NCI-H1417 (cell line): ENCODE measurements at regions not wholly inside any gene's neighbourhood (a gene's known extent, or its start where the extent isn't known, plus 50 kb on each side); places are given as distances from the start of the nearest gene placed in this dataset.

ENCODE experiments used
- DNase-seq, 3 experiments: peaks; one replicate each; lab custom pipeline; 2025; lab: John Stamatoyannopoulos, UW

DNA sequence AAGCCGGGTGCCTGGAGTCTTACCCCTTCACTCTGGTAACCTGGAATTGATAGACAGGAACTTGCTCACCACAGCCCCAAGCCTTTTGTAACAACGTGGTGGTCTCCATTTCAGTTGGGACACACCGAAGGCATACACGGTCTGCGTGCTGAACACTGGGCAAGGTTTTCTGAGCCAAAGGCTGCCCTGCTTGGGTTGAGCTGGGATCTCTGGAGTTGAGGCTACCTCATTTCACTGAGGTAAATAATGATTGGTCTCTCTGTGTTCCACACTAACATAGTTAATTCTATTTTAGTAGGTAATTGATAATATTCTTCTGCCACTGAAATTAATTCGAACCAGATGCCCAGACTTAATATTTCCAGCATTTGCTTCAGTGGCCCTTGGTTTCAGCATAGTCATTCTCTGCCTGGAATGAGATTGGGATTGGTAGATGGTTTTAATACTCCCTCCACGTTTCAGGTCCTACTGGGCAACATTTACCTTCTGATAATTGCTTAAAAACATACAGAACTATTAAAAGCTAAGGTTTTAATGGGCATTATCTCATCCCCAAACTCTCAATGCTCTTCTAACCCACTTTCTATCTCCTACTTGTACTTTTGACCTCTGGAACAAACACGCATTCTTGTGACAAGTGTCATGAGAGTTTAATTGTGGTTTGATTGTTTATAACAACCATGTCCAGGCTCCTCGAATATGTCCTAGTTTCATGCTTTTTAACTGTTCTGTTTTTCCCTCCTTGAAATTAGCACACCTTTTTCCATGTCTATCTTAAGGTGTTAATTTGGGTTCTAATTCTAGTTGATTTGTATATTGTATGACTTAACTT, 202.3 kb upstream of the KLF6 start:
- no peak for DNase-seq

DNA sequence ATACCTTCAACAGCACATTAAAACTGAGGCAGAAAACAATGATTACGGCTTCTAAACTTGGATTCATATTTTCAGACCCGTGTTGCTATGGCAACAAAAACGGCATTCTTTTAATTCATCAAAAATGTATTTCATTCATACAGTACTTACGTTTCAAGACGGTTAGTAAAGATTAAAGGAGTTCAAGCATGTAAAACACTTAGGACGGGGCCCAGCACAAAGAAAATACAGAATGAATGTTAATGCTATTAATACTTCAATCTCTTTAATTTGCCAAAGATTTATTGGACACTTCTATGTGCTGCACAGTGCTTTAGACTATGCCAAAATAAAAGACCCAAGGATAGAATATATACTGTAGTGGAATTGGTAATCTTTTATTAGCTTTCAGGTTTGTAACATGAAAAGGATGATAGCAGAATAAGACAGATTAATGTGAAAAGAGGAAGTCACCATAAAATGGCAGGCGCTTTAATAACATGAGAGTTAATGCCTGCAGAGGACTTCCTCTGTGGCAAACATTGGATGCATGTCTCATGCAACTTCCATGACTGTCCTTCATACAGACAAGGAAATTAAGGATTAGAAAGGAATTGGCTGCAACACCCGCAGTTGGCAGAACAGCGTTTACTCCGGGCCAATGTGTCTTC, 201.6 kb upstream of the KLF6 start:
- no peak for DNase-seq

DNA sequence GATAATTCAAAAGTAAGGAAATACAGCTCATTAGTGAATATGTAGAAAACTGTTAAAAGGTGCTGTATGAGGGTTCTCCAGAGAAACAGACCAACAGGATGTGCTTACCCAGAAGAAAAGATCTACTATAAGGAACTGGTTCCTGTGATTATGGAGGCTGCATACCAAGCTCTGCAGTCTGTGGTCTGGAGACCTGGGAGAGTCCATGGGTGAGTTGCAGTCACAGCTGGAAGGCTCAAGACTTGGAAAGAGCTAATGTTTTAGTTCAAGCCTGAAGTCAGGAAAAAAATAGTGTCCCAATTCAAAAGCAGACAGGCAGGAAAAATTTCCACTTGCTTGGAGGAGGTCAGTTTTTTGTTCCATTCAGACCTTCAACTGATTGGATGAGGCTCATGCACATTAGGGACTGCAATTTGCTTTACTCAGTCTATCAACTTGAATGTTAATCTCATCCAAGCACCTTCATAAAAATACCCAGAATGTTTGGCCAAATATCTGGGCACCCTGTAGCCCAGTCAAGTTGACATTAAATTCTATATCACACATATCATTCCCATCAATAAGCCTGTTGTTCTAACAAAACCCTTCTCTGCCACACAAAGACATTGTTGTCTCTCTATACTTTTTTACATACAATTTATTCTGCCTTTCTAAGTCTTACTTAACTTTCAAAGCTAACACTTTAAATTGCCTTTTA, 197.9 kb upstream of the KLF6 start:
- no peak for DNase-seq

DNA sequence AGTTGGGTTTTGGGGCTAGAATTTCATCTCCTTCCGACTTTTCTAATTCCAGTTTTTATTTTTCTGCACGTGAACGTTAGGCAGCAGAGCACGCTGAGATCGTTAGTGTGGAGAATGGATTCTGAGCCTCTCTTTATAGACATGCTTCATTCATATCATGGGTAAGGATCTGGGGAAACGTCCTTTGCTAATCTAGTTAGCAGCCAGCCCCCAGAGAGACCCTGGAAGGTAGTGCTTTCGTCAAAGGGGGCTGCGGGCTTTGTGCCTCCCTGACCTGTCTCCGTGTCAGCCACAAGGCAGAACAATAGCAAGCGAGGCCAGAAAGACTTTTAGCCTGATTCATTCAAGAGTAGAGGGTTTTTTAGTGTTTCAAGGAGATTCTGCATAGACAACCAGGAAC, 196.3 kb upstream of the KLF6 start:
- DNase-seq: no peak

DNA sequence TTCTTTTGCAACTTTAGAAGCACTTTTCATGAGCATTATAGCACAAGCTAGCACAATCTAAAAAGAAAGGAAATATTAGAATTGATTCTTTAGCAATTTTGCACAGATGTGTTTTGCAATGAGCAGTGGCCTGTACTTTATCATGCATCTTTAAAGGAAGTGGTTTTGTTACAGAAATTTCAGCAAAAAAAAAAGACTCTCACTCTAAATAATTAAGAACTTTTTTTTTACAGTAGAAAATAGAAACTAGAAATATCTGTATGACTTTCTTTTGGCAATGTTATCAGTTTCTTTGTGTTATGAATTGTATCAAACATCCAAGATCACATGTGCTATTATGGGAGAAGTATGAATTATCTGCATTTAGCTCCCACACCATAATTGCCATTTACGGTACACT, 195.7 kb upstream of the KLF6 start:
- DNase-seq: no peak

DNA sequence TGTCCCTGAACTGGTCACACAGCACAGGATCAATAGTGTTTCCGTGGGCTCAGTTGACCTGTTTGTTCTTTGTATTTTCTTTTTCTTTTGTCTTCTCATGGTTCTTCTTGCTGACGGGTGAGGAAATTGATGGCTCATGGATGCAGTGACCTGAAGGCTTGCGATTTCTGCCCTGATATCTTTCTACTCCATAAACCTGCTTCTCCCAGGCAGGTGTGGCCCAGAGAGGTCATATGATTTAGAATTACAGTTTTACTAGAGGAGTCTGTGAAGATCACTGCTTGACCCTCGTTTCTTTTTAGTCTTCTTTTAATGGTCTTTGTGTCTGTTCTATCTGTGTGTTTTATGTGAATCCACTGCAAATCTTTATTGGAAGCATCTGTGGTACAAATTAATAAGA, 195.1 kb upstream of the KLF6 start:
- no peak for DNase-seq

DNA sequence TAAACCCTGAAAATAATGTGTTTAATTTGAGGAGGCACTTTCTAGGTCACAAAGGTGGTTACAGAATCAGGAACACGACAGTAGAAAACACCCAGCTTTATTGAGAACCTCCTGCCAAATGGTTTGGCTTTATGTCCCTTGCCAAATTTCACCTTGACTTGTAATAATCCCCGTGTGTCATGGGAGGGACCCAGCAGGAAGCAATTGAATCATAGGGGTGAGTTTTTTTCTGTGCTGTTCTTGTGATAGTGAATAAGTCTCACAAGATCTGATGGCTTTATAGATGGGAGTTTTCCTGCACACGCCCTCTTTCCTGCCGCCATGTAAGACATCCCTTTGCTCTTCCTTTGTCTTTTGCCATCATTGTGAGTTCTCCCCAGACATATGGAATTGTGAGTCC, 193.8 kb upstream of the KLF6 start:
- DNase-seq: no peak

DNA sequence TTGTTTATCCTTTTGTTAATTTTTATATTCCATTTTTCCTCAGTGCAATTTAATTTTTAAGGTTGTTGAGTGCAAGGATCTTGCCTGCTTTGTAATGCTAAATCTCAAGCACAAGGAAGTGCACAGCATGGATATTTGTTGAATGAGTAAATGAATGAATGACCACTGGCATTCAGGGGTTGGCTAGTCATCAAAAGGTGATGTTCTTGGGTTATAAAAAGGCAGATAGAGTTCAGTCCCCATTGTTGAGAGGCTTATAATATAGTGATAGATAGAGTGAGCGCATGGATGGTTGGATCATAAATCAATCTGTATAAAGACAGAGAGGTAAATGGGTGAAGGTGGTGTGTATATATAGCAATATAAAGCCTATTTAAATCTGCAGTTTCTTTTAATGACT, 193.2 kb upstream of the KLF6 start:
- DNase-seq: no peak

DNA sequence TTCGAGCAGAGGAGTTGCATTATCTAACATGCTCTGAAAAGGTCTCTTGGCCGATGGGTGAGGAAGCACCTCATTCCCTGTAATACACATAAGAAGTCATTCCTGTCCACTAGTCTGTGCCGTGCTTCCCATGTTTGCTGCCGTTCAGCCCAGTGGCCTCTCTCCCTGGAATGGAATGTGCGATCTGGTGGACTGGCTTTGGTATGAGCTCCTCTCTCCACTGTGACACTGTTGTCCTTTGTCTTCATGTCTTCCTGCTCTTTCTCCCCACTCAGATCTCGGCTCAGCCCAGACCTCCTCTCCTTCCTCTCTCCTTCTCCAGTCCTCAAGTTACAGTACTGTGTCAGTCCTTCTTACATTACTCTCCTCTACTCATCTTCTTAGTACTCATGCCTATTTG, 192.8 kb upstream of the KLF6 start:
- DNase-seq: no peak

DNA sequence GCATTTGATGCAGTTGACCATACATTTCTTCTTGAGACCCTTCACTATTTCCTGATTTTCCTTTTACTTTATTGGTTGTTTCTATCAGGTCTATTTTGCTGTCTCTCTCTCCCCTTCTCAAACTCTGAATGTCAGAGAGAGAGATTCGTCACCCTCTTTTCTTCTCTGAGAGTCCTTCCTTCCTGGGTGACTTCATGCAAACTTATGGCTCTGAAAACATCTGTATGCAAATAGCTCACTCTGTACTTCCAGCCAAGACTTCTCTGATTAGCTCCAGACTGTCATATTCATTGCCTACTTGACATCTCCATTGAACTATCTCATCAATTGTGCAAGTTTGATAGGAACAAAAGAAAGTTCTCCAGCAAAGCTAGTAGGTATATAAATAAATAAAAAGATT, 191.7 kb upstream of the KLF6 start:
- DNase-seq: no peak

DNA sequence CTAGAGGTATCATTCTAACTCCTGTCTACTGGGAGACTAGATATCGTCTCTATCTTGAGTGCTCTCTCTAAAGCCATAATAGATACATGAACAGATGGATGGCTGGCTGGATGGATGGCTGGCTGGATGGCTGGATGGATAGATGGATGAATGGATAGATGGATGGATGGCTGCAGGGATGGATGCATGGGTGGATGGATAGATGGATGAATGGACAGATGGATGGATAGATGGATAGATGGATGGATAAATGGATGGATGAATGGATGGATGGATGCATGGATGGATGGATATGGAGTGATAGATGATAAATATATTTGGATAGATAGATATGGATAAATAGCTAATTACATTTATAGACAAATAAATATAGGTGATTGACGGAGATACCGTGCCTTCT, 191.2 kb upstream of the KLF6 start:
- DNase-seq: no peak

DNA sequence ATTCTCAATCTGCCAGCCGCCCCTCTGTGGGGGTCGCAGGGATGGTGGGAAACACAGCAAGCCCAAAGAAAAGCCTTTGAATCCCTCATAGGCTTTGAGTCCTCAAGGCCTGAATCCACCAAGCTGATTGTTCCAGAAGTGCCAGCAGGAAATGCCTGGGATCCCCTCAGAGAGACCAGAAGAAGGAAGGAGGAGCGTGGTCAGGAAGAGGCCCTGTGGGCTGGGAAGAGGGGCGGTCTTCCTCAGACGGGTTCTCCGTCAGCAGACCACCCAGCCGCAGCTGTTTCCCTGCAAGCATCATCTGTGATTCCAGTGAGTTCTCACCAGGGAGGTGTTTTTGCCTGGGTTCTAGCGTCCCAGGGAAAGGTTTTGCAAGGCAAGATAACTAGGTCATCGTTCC, 190.0 kb upstream of the KLF6 start:
- DNase-seq: no peak

DNA sequence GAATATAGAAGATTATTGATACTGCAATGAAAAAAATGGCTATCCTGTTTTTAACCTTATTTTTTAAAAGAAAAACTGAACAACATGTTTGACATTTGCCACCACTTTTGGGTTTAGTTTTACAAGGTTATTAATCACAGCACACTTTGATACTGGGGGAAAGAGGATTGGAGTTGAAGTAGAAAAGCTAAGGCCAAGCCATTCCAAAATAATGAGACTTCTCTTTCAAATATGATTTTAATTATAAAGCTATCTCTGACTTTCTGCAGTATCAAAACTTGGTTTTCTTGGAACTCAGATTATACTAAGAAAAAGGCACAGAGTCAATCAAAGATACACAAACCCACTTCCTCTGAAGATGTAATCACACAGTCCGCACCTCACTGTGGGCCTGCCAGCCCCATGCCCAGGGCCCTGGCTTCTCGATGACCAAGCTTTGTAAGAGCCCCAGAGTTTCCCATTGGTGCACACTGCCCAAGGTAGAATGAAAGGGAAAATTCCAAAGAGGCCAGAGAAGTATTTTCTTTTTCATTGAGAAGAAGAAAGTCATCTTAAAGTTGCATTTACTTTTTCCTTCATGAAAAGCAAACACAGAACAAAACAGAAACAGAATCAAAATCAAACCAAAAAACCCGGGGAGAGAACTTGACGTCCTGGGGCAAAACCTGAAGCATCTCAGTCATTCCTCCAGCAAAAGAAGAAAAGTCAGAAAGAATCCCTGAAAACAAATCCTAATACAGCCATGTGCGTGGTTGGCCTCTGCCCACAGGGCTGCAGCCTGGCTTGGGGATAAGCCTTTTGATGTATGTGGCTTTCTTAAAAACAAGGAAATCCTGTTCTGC, 187.7 kb upstream of the KLF6 start:
- DNase-seq: no peak

DNA sequence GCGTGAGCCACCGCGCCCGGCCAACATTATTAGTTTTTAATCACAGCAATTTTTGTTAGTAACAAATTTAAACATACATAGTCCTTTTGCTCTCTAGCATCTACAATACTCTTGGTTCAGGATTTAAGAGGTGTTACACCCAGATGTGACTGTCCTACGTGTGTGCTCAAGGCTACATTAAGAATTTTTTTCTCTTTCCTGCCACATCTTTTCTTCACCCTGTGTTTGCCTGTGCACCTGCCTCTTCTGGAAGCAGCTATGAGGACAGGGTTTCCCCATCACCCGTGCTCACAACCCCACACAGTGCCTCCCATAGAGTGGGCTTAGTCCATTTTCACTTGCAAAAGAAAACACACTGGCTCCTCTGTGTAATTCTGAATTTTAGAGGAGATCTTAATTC, 186.7 kb upstream of the KLF6 start:
- DNase-seq: no peak

DNA sequence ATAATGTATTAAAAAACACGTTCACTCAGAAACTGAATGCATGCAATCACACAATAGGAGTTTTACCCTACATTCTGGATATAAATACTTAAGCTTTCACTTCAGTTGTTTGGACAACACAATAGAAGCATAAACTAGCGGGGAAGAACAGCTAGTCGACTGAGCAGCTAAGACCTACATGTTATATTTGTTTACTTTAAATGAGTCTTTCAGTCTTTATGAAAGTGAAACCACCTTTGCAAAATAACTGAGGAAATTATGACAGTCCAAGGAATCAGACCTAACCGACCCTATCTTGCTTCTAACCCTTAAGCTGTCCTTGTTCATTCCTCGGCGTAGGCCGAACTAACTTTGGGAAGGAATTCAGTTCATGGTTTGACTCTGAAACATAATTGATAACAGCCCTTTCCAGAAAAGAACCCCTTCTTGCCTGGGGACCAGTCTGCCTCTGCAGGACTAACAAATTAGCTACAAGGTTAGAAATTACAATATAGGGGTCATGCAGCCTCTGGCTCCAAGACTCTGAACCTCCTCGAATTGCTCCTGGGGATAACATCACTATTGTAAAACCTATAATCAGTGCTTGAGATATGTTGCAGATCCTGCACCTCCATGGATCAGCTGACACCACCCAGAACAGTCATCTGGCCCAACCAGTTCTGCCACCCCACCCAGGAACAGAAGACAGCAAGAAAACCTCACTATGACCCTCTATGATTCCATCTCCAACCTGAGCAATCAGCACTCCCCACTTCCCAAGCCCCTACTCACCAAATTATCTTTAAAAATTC, 185.1 kb upstream of the KLF6 start:
- no peak for DNase-seq

DNA sequence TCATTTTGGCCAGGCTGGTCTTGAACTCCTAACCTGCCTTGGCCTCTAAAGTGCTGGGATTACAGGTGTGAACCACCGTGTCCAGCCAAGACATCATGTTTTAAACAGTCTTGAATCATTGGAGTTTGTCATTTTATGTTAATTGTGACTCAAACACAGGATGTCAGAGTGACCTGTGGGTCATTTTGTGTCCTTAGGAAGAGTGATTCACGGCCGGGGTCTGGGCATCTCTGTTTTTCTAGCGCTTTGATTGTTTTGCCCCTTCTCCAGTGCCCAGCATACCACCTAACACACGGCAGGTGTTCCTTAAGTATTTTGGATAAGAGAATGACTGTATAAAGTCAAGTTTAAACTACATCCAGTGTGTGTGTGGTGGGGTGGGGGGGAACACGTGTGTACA, 183.7 kb upstream of the KLF6 start:
- DNase-seq: no peak

DNA sequence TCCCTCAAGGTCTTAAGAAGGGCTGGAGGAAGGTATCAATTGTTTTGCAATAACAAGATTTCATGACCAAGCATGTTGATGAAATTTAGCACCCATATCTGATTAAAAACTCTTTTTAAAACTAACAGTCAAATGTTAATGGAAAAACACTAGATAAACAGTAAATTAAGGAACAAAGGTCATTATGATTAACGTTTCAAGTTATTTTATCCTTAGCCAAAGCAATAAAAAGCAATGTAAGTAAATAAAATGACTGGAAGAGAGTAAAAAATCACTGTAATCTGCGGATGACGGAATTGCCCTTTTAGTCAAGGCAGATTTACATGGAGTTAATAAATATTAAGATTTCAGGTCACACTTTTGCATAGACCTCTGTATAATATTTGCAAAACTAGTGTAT, 179.5 kb upstream of the KLF6 start:
- DNase-seq: no peak

DNA sequence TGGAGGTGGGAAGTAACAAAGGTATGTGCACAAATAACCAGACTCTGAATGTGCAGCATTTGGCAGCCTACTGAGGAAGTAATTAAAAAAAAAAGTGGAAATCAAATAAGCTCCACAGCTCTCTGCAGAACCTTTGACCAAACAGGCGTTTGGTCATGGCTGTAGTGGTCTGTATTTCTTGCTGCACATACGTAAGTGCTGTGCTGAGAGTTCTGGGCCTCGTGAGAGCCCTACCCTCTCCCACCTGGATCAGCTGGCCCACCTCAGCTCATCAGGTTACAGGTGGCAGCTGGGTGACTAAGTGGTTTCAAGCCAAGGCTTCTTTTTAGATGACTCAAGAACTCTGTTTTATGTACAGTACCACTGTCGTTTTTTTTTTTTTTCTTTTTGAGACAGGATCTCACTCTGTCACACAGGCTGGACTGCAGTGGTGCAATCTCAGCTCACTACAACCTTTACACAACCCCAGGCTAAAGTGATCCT, 178.2 kb upstream of the KLF6 start:
- no peak for DNase-seq

DNA sequence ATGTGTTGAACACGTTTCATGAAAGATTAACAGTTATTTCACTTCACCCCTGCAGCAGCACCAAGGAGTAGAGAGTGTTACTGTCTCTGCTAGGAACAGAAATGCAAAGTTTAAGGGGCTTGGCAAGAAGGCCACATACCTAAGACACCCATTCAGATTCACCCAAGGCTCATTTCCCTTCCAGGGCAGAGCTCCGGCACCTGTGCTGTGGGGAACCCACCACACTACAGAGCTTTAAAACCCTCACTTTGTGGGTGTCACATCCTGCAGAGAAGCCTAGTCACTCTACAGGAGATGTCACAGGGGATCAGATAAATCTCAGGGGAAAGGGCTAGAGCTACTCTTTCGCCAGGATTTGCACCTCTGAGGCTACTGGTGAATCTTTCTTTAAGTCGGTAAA, 176.1 kb upstream of the KLF6 start:
- DNase-seq: no peak

DNA sequence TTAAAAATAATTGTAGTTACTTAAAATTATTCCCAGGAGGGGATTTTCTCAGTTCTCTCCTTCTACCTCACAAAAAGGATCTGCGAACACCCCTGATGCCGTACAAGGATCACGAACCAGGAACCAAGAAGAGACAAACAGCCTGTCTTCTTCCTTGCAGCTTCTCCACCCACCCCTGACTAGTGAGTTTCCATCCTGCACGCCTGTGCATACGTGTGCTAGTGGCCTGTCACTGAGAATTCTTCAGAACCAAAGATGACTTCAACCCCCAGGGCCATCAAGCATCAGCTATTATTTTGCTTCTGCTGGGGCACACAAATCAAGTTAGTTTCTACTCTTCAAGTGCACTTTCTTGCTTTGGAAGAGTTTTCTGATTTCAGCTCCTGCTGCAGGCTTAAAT, 175.5 kb upstream of the KLF6 start:
- no peak for DNase-seq
